ENCODE measurements at regions not wholly inside any gene's neighbourhood (a gene's known extent, or its start where the extent isn't known, plus 50 kb on each side); places are given as distances from the start of the nearest gene placed in this dataset.

GRCh38 chrX:9383655-9384054, 81.2 kb upstream of the TBL1X start:
- H3K4me3 ChIP-seq = no peak overlapping the region
- H3K9me3 ChIP-seq = no peaks in the 10 kb centered on the region
- no peak overlapping the region for H3K27ac ChIP-seq
- no peaks in the 10 kb centered on the region for H3K27me3 ChIP-seq
- no peaks in the 10 kb centered on the region for H3K36me3 ChIP-seq
- TF ChIP-seq EP300 (IDR thresholded peaks at IDR 0.05) (no peak), POLR2A (IDR thresholded peaks at IDR 0.05) (no peak), CTCF (IDR thresholded peaks at IDR 0.05) (no peak)
- H3K4me1 ChIP-seq = no peaks in the 10 kb centered on the region
- DNase-seq (ENCODE audit: low spot score in 2 of 2) = no peak

GRCh38 chrX:9388450-9388849, 76.4 kb upstream of the TBL1X start:
- WGBS, 2 donors = 72 to 79% methylated on average over 1 of the region's 1 CpG
- no peak for TF ChIP-seq CTCF (IDR thresholded peaks at IDR 0.05)
- TF ChIP-seq EP300 (IDR thresholded peaks at IDR 0.05) = no peak
- TF ChIP-seq POLR2A (IDR thresholded peaks at IDR 0.05) = no peak
- Histone ChIP-seq H3K4me1 (no peaks in the 10 kb centered on the region), H3K36me3 (no peaks in the 10 kb centered on the region), H3K9me3 (no peaks in the 10 kb centered on the region), H3K27me3 (no peaks in the 10 kb centered on the region), H3K27ac (no peak overlapping the region), H3K4me3 (no peak overlapping the region)
- DNase-seq (ENCODE audit: low spot score in 2 of 2) = no peak

- Histone ChIP-seq H3K27me3 (no peaks in the 10 kb centered on the region), H3K9me3 (no peaks in the 10 kb centered on the region), H3K36me3 (no peaks in the 10 kb centered on the region), H3K4me3 (no peak overlapping the region), H3K4me1 (no peaks in the 10 kb centered on the region), H3K27ac (no peak overlapping the region)
- DNase-seq (ENCODE audit: low spot score in 2 of 2) = no peak
- TF ChIP-seq EP300 (IDR thresholded peaks at IDR 0.05) (no peak), POLR2A (IDR thresholded peaks at IDR 0.05) (no peak), CTCF (IDR thresholded peaks at IDR 0.05) (no peak)
- WGBS, 2 donors = 89 to 96% methylated on average over 1 of the region's 1 CpG
Observed at GRCh38 chrX:9390121-9390520, 74.7 kb upstream of the TBL1X start.

GRCh38 chrX:9390693-9391368, 74.0 kb upstream of the TBL1X start:
- Histone ChIP-seq H3K27ac (no peak overlapping the region), H3K4me3 (no peak overlapping the region), H3K27me3 (no peaks in the 10 kb centered on the region), H3K9me3 (no peaks in the 10 kb centered on the region), H3K36me3 (no peaks in the 10 kb centered on the region), H3K4me1 (no peaks in the 10 kb centered on the region)
- no peak for DNase-seq (ENCODE audit: low spot score in 2 of 2)
- 68 to 82% methylated on average over 8 of the region's 8 CpGs for WGBS, 2 donors
- no peak for TF ChIP-seq EP300 (IDR thresholded peaks at IDR 0.05)
- TF ChIP-seq POLR2A (IDR thresholded peaks at IDR 0.05) = no peak
- no peak for TF ChIP-seq CTCF (IDR thresholded peaks at IDR 0.05)

GRCh38 chrX:9392445-9392844, 72.4 kb upstream of the TBL1X start:
- Histone ChIP-seq H3K27ac (no peak overlapping the region), H3K36me3 (no peaks in the 10 kb centered on the region), H3K4me1 (peaks cover 0 to 9% (median 0%) of the 10 kb centered on the region in 4 donors), H3K9me3 (no peaks in the 10 kb centered on the region), H3K4me3 (no peak overlapping the region), H3K27me3 (no peaks in the 10 kb centered on the region)
- WGBS, 2 donors = 94 to 95% methylated on average over 4 to 5 of the region's 5 CpGs
- no peak for DNase-seq (ENCODE audit: low spot score in 2 of 2)
- TF ChIP-seq EP300 (IDR thresholded peaks at IDR 0.05) (no peak), POLR2A (IDR thresholded peaks at IDR 0.05) (no peak), CTCF (IDR thresholded peaks at IDR 0.05) (no peak)
